HepG2 (cell line): ENCODE measurements at regions not wholly inside any gene's neighbourhood (a gene's known extent, or its start where the extent isn't known, plus 50 kb on each side); places are given as distances from the start of the nearest gene placed in this dataset.

Experiments
- ATAC-seq: fragments of 200-7000 bp; cut with Tn5 transposase; 3 replicates; pipeline ENCODE4 v1.9.1; 2020; ENCODE audit warnings: mild to moderate bottlenecking, moderate library complexity
- BruUV-seq: library from RNA; stranded (reverse); fragments of 400-500 nt; replicated peaks from 2 replicates; lab custom pipeline; 2021; lab: Mats Ljungman, UMichigan
- CTCF ChIA-PET: fragments of 300-600 bp; formaldehyde crosslinking; extraction: SDS; loops from one replicate; lab custom pipeline; 2021; ENCODE audit warnings: low total read pairs, inconsistent platforms, low intra/inter-chr PET ratio; lab: Yijun Ruan, JAX
- POLR2A ChIA-PET: fragments of 350-600 bp; sonication (Branson Sonifier 250); formaldehyde crosslinking; loops from one replicate; lab custom pipeline; 2020; ENCODE audit warnings: antibody characterized with exemption, inconsistent platforms; lab: Yijun Ruan, JAX
- DNase-seq: peaks from one replicate; pipeline ENCODE4 v3.0.0-alpha.2; 2015; ENCODE audit warnings: low spot score
- FAIRE-seq: peaks from 3 replicates; lab custom pipeline; 2011; peaks lifted over from hg19 to GRCh38; lab: Jason Lieb, UNC
- H2AFZ ChIP-seq: one replicate; pipeline ENCODE4 v1.6.1; 2011; ENCODE audit warnings: low read length, inconsistent platforms
- H3K27ac ChIP-seq: fragments of 300-600 bp; 3 replicates; pipeline ENCODE4 v1.8.0; 2011; ENCODE audit warnings: mixed run types, mild to moderate bottlenecking, mixed read lengths, low read length, inconsistent platforms; ENCODE audit not compliant: insufficient read depth; ENCODE audit errors: extremely low read length
- H3K27me3 ChIP-seq, 2 experiments: fragments of 200-600 bp in 1 of 2; 2 replicates in 1 of 2; 3 replicates in 1 of 2; pipeline versions ENCODE4 v1.6.0 to v1.8.0; 2011; ENCODE audit warnings: low read length in 2 of 2, mild to moderate bottlenecking in 2 of 2, moderate library complexity in 2 of 2, inconsistent platforms in 1 of 2; ENCODE audit not compliant: insufficient read depth in 2 of 2, control insufficient read depth in 1 of 2
- H3K36me3 ChIP-seq, 2 experiments: fragments of 200-600 bp in 1 of 2; replicated peaks in 1 of 2; 2 replicates in 1 of 2; 3 replicates in 1 of 2; pipeline versions ENCODE4 v1.5.1 to v1.8.0; 2011; ENCODE audit warnings: low read length in 2 of 2, inconsistent platforms in 1 of 2; ENCODE audit not compliant: insufficient read depth in 2 of 2, control insufficient read depth in 1 of 2
- H3K4me1 ChIP-seq: 2 replicates; pipeline ENCODE4 v1.5.1; 2012; ENCODE audit warnings: low read length, inconsistent platforms; ENCODE audit not compliant: insufficient read depth
- H3K4me2 ChIP-seq: 2 replicates; pipeline ENCODE4 v1.6.0; 2011; ENCODE audit warnings: low read depth, low read length, inconsistent platforms
- H3K4me3 ChIP-seq, 3 experiments: fragments of 200-600 bp in 1 of 3; sonication (generic), shearing (Covaris generic) in 1 of 3; replicated peaks in 1 of 3; 2 replicates each; pipeline ENCODE4 v1.5.1; 2011 to 2016; ENCODE audit warnings: low read length in 3 of 3, inconsistent platforms in 2 of 3, low read depth in 2 of 3, mild to moderate bottlenecking in 2 of 3, control low read depth in 1 of 3, mixed read lengths in 1 of 3; ENCODE audit not compliant: insufficient read depth in 1 of 3
- H3K79me2 ChIP-seq: one replicate; pipeline ENCODE4 v1.6.1; 2011; ENCODE audit warnings: low read length, inconsistent platforms; ENCODE audit not compliant: insufficient read depth
- H3K9ac ChIP-seq: 2 replicates; pipeline ENCODE4 v1.6.0; 2011; ENCODE audit warnings: mild to moderate bottlenecking, low read depth, low read length, inconsistent platforms; ENCODE audit not compliant: insufficient read depth
- H3K9me3 ChIP-seq: 2 replicates; pipeline ENCODE4 v1.5.1; 2012; ENCODE audit warnings: mild to moderate bottlenecking, low read length
- H4K20me1 ChIP-seq: 2 replicates; pipeline ENCODE4 v1.6.0; 2011; ENCODE audit warnings: inconsistent platforms, mild to moderate bottlenecking, low read length, moderate library complexity; ENCODE audit not compliant: insufficient read depth
- AKNA ChIP-seq: sonication (generic); formaldehyde crosslinking; IDR thresholded peaks from 2 replicates; pipeline ENCODE4 v1.4.0; 2020; ENCODE audit warnings: missing genetic modification reagents, borderline replicate concordance
- MATR3 ChIP-seq: sonication (generic); formaldehyde crosslinking; IDR thresholded peaks from 2 replicates; pipeline ENCODE4 v1.4.0; 2020; ENCODE audit warnings: missing genetic modification reagents
- ZZZ3 ChIP-seq: sonication (generic); formaldehyde crosslinking; IDR thresholded peaks from 2 replicates; pipeline ENCODE4 v1.4.0; 2020; ENCODE audit warnings: missing genetic modification reagents, mild to moderate bottlenecking, borderline replicate concordance
- WGBS: methylation state at CpG from one replicate; pipeline ENCODE4 v1.1.6; 2017; ENCODE audit warnings: low lambda C conversion rate; 5-methylcytosine and 5-hydroxymethylcytosine counted together
- in situ Hi-C: cut with HindIII; loops from 2 replicates; pipeline ENCODE4 v1.10.0; 2017; ENCODE audit warnings: low pct_unique_long_range_greater_than_20kb; ENCODE audit not compliant: extremely low pct_ligation_motif_present
- intact Hi-C: fragments of 100-400 bp; cut with micrococcal nuclease; formaldehyde crosslinking; loops from one replicate; pipeline ENCODE4 v1.10.0; 2022; ENCODE audit not compliant: unreplicated experiment

- no peak overlapping the region for H3K4me3 ChIP-seq
- no peaks in the 10 kb centered on the region for H3K27me3 ChIP-seq
- no peak overlapping the region for H3K9ac ChIP-seq
- H3K36me3 ChIP-seq, result no peaks in the 10 kb centered on the region
- no peak for FAIRE-seq
- H3K4me2 ChIP-seq, result no peak overlapping the region
- intact Hi-C loops, result no loop called here
- H4K20me1 ChIP-seq, result no peaks in the 10 kb centered on the region
- no peak overlapping the region for H2AFZ ChIP-seq
- no peak overlapping the region for H3K27ac ChIP-seq
- H3K4me1 ChIP-seq, result no peaks in the 10 kb centered on the region
- no peaks in the 10 kb centered on the region for H3K79me2 ChIP-seq
- CTCF ChIA-PET, result no interaction called here
- no TSS peak for BruUV-seq
- DNase-seq, result no peak
- no peak for TF ChIP-seq AKNA (CRISPR knock-in tag)
- TF ChIP-seq ZZZ3, result no peak
- TF ChIP-seq MATR3 (CRISPR knock-in tag), result no peak
- TF ChIP-seq, all 625 proteins: peak for 0
- in situ Hi-C loops, result no loop called here
- ATAC-seq, result no peak
- POLR2A ChIA-PET, result no interaction called here
- WGBS, result 44% methylated on average over 3 of the region's 3 CpGs
- no peaks in the 10 kb centered on the region for H3K9me3 ChIP-seq
Measured at GRCh38 chr4:112858751-112859150, 190.7 kb upstream of the ANK2 start.
